Left kidney (tissue), 1 donor: ENCODE measurements at regions not wholly inside any gene's neighbourhood (a gene's known extent, or its start where the extent isn't known, plus 50 kb on each side); places are given as distances from the start of the nearest gene placed in this dataset.
"Not testable (repeated sequence)": the region's sequence is repeated elsewhere in the genome, so short reads cannot be mapped to it uniquely, and the experiment has no call there.

Experiments
- DNase-seq: peaks from one replicate; pipeline ENCODE4 v3.0.0-alpha.2; 2013

DNA sequence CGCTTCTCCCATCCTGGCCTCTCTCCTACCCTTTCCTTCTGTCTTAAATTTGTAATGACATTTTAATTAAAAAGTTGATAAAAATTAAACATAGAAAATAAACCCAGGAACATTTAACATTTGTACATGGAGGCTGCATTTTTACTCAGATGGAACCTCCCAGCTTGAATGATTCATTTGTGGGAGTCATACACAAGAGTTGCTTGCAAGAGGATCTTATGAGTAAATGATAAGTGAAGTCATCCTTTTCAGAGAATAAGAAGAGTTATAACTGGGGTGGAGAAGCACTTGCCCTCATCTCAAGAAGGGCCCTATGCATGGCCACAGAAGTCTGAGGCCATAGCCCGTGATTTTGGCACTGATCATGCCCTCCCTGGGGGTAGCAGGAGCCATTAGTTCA, 482.9 kb upstream of the BOD1L1 start:
- no peak for DNase-seq

DNA sequence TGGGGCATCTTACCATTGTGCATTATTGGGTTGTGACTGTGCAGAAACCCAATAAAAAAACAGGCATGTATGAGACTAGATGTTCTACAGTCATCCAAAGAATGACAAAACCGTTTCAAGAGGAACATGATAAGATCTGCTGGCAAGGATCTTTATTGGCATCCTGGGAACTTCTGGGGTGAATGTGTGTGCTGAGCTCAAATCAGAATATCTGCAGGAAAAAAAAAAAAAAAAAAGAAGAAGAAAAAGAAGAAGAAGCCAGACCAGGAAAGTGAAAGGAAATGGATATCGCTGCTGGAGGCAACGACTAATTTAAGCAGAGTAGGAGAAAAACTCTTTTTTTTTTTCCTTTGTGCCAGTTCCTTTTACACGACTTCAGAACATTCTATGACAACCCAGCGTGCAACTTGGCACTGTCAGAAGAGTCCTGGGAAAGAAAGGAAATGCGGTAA, 484.2 kb upstream of the BOD1L1 start:
- DNase-seq = no peak

DNA sequence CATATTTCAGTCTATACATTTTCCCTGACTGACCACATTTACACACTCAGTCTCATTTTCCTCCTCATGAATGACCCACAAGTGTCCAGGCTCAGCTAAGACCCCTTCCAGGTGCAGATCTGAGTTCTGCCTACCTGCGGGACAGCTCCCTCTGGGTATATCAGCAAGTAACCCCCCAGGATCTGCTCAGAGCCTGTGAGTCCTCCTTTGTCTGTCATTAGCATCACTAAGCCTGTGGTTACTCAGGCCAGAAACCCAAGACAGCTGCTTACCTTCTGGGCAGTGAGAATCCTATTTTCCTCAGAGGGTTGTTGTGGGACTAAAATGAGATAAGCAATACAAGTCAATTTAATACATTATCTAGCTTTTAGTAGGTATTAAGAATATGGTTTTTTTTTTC, 487.6 kb upstream of the BOD1L1 start:
- DNase-seq = no peak

DNA sequence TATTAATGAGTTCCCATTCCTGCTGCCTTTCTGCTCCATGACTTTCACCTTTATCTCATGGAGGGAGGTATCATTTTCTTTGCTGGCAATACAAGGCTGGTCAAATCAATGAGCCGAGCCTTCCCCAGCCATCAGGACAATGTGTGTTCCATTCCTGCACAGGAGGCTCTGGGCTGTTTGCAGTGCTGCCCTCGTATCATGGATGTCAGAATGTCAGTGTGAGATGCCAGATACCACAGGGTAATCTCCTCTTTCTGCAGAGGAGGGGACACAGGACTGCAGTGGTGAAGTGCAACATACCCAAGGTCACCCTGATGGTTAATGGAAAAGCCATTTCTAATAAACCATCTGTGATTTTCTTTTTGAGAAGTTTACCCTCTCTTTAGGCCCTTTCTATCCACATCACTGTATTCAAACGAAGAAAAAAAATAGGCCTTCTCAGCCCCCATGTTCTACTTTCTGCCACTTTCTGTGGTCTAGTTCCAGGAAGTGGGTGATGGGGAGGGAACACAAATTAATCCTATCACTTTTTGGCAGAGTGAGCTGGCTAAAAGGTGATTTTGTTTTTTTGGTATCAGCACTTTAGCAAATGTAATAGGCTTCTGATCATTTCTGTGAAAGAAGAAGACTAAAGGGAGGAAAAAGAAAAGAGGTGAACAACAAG, 490.2 kb upstream of the BOD1L1 start:
- no peak for DNase-seq

DNA sequence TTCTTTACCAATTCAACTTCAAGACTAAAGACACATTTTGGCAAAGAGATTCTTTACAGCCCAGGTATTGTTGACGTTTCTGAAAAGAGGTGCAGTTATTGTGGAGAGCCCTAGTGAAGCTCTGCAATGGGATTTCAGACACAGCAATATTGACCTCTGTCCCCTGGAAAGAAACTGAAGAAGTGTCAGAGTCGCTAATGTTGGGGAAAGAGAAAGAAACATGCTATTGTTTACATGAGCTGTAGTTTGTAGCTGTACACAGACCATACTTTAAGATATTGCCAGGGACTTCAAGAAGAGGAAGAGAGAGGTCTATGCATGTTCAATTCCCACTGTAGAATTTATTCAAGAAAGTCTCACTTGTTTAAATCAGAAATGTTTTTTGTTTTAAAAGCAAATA, 497.3 kb upstream of the BOD1L1 start:
- DNase-seq = no peak

DNA sequence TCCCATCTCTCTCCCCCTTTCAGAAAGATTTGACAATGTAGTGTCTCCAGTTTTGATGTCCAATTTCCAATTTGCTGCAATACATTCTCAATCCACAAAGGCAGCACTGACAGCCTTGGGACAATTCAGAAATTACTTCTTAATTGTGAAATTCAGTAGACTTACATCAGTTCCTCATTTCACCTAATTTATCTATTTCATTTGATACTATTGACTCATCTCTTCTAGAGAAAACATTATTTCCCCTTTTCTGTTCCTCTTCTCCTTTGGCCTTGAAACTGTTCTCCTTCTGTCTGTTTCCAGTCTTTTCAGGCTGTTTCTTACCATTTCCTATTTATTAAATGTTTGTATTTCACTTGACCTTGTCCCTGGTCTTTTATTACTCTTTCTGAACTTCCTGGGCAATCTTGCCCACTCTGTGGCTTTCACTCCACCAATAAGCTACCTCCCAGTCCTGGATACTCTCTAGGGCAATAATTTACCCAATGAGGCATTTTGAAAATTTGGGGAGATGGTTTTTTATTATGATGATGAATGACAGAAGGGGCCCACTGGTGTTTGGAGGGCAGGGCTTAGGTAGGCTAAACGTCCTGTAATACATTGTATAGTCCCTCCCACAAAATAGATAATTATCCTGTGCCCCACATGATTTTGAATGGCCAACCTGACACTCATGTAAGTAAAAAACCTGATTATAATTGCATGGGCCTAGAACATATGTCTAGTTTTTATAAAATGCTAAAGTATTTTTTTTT, 498.0 kb upstream of the BOD1L1 start:
- no peak for DNase-seq

DNA sequence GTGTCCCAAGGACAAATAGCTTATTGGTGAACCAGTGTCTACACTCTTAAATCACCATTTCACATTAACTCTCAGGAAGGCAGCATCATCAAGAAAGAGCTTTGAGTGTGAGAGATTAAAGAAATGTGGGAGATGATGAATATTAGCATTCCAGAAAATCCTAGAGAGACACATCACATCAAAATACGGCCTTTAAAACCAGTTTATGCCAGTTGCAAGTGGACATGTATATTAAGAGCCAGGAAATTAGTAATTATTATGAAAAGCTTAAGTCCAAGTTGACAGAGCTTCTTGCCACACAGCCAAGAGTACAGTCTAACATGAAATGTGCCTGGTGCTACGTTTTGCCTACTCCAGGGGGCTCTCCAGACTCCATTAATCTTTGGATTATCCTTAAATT, 503.0 kb upstream of the BOD1L1 start:
- no peak for DNase-seq

DNA sequence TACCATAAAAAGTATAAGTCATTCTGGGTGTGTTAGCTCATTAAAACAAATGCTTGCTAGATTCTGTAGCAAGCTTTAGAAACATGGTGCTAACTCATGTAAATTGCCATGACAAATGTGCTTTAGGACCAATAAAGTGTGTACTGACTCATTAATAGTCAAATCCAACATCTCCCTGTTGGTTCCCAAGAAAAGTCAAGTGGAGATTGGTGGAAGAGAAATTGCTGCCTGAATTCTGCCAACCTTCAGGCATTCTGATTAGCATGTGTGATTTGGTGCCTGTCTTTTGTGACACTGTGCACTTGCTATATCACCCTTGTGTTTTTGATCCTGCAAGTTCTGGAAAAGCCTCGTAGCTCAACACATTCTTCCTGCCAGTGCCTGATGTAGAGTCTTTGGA, 503.8 kb upstream of the BOD1L1 start:
- no peak for DNase-seq

DNA sequence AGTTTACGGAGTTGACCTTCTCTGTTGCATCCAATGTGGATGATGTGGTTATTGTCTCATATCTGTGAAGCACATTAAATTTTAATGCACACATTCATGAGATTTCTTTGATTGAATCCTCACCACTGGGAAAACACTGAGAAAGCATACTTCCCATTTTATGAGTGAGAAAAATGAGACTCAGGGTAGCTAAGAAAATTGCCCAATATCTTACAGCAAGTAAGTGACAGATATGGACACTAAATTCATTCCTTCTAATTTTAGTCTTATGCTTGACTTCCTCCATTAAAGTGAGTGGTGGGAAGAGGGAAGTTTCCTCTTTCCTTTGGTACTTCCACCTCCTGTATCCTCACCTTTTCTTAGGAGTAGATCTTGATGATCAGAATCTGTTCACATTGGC, 504.8 kb upstream of the BOD1L1 start:
- DNase-seq = no peak

DNA sequence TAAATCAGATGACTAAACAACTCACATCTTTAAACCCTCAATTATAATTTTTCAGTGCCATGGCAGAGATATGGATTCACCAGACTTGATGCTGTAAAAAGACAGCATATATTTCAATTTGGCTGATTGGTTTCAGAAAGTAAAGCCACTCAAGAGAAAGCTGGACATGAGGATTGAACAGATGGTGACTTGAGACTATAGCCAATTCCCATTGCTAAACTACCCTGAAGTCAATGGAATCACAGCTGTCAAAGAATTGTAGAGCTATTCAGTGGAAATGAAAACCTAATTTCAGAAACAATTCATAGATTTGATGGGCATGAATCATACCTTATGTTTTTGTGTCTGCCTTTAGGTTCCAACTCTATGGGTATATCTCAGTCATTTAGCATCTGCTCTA, 510.6 kb upstream of the BOD1L1 start:
- DNase-seq = no peak

DNA sequence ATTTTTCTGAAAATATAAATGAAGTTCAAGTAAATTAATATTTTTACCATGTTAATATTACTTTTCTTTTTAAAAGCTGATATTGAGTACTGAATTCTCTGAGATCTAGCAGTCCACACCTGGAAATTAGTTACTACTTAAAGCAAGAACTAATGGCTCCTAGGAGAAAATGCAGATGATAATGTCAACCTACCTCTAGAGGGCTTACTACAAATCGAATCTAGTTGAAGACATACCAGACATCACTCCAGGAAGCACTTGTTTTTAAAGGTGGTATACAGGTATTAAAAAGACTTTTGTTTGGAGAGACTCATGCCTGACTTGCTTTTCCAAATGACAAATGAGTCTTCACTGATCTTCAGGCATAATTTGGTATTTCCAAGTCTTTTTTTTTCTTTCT, 516.4 kb upstream of the BOD1L1 start:
- no peak for DNase-seq

DNA sequence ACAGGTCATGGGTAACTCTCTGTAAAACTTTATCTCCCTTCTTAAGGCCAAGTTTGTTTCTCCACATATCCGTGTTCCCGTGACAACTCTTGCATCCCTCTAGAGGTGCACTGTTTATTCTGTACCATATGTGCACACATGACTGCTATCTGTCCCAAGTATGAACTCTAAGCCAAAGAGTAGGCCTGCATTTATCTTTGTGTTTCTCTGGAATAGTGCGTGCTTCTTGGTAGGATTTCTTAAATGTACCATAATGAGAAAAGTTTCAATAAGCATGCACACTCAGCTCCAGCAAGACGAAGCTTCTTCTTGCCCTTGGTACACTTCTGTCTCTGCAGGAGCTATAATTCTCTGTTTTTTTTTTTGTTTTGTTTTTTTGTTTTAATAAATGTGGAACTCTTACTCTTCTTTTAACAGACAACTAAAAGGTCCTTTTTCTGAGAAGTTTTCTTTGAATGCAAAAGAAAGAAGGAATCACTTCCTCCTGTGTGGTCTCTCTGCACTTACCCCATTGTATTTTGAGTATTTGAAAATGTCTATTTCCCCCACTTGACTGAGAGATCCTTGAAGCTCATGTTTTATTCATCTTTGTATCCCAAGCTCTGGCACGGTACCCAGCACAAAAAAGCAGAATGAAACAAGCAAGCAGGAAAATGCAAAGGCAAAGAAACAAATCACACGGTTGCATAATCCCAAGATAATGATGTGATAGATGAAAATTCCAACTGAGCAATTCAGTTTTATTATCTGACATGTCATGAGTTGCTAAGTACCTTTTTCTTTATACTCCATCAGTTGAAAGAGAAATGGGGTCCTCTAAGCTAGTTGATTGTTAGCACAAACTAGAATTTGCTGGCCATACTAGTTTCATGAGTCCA, 521.9 kb upstream of the BOD1L1 start:
- no peak for DNase-seq

DNA sequence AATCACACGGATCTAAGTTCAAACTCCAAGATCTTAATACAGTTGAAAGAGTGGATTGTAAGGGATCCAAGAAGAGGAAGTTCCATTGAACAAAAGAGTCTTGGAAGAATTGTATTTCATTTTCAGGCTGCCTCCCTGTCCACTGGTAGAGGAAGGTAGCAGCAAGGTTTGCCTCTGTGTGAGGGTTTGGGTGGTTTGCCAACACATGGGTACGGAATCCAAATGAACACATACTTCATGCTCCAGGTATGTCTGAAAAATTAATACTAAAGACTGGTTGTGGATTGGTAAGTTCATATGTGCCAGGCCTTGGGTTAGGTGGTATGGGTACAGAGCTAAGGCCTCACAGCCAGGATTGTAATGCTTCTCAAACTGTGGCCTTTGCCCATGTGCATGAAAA, 523.6 kb upstream of the BOD1L1 start:
- DNase-seq = no peak

DNA sequence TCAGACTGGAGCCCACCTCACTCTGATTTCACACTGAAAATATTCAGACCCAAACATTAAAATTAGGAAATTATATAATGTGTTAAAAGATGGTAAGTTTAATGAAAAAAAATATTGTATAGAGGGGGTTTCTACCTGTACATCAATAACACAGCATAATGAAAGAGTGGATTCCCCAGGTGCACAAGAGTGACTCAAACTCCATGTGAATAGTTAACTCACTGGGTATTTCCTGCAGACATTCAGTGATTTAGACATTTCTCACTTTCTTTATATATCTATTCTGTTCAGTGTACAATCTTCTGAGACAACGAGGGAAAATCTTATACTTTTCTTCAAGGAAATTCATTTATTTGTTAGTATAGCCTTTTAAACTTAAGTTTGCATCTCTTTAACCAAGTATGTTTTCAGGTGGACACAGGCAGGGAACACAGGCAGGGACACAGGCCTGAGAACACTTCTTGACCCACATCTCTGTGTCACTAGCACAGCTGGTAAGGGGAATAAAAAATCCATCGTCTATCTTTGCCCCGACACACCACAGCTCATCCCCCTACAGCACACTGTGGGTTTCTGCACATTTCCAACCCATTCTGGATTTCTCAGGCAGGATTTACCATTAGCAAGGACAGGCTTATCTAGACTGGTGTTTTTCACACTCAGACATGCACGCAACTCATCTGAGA, 525.5 kb upstream of the BOD1L1 start:
- no peak for DNase-seq

DNA sequence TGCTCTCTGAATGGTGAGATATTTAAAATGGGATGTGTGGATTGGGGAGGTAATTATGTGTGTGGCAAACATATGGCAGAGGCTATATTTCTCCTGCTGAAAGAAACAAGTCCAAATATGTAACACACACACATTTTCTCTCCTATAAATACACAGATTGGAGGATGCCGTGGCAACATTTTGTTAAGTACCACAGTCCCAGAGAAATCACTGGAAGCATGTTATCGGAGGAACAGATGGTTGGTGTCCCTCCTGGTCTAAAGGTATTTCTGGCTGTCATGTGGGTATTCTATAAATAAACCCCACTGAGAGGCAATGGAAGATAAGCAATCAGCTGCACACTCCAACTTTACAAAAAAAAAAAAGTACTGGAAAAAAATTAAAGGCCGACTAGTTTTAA, 528.3 kb upstream of the BOD1L1 start:
- no peak for DNase-seq

DNA sequence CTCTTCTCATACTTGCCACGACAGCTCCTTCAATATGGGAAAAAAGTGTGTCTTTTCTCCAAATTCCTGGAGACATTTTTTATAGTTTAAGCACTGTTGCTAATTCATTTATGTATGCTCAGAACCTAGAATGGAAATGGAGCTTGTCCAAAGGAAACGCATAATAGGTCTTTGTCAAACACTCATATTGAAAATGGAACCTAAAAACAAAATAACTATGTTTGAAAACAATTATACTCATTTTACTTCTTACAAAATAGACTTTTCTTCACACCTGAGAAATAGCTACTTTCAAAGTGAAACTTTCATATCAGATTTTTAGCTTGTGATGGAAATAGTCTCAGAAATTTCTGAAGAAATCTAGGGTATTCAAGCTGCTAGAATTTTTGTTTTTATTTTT, 529.7 kb upstream of the BOD1L1 start:
- no peak for DNase-seq

DNA sequence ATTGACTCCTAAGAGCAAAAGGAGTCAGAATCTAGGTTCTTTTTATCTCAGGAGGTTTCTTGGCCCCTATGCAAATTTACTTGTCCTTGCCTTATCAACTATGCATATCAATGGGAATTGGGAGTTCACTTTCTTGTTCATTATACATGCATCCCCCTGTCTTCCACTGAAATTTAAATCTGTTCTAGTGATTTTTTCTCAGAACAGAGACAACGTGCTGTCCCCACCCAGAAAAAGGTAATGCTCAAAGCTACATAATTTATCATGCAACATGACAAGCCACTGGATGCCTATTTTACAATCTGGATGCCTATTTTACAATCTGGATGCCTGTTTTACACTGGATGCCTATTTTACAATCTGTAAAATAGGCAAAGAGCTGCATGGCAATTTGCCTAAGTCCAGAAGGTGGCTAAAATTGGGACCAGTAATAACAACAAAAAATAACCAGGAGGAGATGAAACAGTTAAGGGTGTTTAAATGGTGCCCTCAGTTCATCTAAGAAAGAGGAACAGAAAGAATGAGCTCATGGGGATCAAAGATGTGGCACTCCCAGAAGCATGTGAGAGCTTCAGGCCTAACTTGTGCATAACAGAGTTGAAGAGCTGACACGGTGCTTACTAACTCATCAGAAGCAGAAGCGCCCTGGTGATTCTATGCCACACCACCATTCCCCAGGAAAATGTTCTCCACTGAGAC, 537.8 kb upstream of the BOD1L1 start:
- no peak for DNase-seq

DNA sequence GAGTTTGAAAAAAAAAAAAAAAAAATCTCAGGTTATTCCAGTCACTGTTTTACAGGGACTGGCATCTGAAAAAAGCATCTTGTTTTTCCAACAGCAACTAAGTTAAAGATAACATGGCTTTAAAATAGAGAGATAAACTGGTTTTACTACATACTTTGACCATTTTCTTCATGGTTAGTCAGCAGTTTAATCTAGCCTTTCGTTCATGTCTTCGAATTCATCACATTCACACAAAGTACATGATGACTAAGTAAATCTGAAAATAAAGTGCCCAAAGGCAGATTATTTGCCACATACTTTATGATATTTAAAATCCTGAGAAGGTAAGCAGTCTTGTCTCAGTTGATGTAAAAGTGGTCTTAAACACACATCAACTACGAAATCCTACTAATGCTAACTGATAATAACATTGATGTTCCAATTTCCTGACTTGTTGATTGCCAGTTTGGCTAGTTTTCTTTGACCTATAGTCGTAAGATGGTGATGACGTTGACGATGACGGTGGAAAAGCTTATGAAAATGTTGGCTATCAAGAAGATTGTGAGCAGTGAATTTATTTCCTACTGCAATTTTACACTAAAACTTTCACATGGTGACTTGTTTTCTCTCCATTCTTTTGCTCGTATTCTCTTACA, 540.5 kb upstream of the BOD1L1 start:
- DNase-seq = no peak

DNA sequence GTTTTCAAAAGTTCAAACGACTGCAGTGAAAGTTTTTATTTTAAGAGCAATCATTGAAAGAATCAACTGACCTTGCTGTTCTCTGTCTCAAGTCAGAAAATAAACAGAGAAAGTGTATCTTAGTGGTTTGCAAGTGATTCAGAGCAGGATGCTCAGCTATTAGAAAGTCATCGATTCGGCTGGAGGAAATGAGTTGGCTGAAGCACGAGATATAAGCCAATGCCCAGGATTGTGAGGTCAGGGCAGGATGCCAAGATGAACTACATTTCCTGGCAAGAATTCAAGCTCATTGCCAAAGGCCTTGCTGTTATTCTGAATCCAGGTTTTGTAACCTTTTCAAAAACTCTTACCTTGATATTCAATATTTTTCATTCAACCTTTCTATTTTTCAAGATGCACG, 541.4 kb upstream of the BOD1L1 start:
- no peak for DNase-seq

DNA sequence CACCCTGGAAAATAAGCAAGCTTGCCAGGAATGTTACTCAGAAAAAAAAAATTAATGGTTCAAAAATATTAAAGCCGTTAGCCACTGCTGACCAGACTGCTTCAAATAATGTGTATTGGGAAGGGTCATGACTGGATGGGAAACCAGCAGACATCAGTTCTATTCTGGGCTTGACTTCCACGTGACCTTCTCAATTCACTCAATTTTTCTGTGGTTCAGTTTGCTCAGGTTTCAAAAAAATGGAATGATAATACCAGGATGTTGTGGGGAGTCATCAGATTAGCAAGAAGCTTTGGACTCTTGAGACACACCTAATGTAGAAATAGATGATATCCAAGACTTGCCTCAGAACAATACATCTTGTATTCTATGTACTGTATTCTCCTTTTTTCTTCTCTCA, 541.9 kb upstream of the BOD1L1 start:
- DNase-seq = no peak

DNA sequence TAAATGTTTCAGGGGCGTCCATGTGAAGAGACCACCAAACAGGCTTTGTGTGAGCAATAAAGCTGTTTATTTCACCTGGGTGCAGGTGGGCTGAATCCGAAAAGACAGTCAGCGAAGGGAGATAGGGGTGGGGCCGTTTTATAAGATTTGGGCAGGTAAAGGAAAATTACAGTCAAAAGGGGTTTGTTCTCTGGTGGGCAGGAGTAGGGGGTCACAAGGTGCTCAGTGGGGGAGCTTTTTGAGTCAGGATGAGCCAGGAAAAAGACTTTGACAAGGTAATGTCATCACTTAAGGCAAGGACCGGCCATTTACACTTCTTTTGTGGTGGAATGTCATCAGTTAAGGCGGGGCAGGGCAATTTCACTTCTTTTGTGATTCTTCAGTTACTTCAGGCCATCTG, 542.4 kb upstream of the BOD1L1 start:
- not testable (repeated sequence) for DNase-seq
